ENCODE measurements at regions not wholly inside any gene's neighbourhood (a gene's known extent, or its start where the extent isn't known, plus 50 kb on each side); places are given as distances from the start of the nearest gene placed in this dataset.

GRCh38 chr1:157202331-157202730 is 64.1 kb upstream of the ETV3 start:
- TF ChIP-seq CTCF (conservative IDR thresholded peaks at IDR 0.05 in 1 of 2, IDR thresholded peaks at IDR 0.05 in 1 of 2; ENCODE audit: low read depth in 1 of 2, low read length in 2 of 2) (no peak), EZH2 (IDR thresholded peaks at IDR 0.05; ENCODE audit: low read length, missing control alignments) (no peak)

All from fibroblast of lung (primary cell).